HG02759 (cell line): ENCODE measurements at regions not wholly inside any gene's neighbourhood (a gene's known extent, or its start where the extent isn't known, plus 50 kb on each side); places are given as distances from the start of the nearest gene placed in this dataset.
"Not testable (repeated sequence)": the region's sequence is repeated elsewhere in the genome, so short reads cannot be mapped to it uniquely, and the experiment has no call there.

Experiments
- ATAC-seq: cut with Tn5 transposase; IDR thresholded peaks from one replicate; pipeline ENCODE4 v1.9.1; 2021; ENCODE audit warnings: mild to moderate bottlenecking, moderate library complexity; ENCODE audit not compliant: unreplicated experiment

DNA sequence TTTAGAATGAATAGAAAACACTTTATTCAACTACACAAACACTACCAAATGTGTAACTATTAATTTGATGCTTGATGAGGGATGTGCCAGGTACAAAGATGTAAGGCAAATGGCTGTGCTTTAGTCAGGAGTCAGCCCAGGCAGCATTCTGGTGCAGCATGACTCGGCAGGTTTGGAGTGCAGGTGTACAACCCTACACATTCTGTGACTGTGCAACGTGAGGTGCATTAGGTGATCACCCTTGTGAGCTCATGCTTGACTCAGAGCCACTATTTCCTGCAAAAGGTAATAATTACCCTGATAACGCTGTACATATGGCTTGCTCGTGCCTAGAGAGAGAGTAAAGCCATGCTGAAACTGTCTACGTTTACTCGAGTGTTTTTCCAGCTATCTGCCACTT is 288.7 kb upstream of the DSEL start:
- no peak for ATAC-seq

DNA sequence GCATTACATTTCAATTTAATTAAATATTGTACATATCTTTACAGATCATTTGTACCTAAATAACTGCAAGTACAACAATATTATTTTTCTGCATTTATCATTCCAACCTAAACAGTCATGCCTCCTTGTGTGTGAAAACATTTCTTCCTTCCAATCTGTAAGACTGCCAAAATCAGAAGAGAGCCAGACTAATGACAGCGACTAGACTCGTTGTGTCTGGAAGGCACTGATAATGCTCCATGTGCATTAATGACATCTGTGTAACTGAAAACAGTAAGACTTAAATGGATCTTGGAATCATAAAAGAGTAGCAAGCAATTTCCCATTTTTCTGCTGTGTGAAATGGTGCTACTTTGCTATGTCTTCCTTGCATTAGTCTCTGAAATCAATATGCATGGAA is 278.0 kb upstream of the DSEL start:
- no peak for ATAC-seq

DNA sequence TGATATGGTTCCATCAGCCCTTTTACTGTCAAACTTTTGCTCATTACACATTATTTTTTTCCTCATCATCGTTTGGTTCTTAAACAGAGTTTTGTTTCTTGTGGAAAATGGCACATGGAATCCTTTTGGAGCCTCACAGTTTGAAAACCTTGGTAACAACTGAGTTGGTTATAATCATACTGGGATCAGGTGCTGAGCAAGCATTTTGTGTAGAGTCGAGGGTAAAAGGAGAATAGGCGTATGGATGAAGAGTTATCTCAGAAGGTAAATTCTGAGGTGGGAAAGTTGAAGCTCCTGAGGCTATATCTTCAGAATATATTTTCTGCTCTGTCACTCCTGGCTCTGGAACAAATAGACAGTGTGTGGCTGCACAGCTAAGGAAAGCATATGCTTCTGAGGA is 274.0 kb upstream of the DSEL start:
- no peak for ATAC-seq

DNA sequence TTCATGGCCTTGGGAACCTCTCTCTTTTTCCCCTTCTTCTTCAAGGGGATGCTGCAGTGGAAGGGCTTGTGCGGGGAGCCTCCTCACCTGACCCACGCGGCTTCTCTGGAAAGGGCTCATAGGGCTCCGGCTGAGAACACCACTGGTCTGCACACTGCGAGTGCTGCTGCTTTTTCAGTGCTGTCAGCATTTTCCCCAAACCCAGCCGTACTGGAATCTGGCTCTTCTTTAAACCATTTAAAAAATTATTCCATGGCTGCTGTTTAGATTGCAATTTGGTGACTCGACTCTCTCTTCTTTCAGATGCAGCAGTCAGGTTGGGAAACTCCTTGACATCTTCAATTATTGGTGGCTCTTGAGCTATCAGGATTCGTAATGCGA is 272.6 kb upstream of the DSEL start:
- ATAC-seq: no peak

DNA sequence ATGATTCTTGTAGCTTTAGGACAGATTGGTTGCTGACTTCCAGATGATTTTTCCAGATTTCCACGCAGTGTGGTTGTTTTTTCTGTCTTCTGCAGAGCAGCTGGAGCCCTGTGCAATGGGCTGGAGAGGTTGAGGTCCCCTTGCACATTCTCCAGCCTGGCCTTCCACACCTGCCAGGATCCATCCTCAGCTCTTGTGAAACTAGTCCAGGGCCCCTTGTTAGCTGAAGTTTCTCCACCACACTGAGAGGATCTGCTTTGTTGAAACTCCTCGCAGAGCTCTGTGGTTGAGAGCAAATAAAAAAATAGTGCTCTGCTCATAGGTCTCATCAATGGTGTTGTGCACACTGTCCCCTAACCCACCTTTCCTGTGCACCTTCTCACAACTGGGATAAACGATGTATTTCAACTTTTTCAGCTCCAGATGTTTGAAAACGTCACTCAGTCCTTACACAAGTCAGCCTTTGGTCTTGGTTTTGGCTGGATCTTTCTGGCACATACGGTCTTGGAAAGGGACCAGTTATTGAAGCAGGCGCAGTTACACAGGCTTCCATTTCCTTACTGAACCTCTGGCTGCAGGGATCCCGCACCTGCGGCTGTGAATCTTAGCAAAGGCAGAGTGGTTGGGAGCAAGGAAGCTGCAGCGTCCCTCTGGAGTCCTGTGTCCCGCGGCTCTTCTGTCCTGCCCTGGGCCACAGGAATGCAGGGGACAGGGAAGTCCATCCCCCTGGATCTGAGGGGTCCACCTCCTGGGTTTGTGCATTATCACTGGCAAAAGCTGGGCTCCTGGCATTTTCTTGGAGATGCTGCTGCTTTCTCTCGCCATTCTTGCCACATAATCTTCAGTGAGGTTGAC is 272.0 kb upstream of the DSEL start:
- ATAC-seq: no peak

DNA sequence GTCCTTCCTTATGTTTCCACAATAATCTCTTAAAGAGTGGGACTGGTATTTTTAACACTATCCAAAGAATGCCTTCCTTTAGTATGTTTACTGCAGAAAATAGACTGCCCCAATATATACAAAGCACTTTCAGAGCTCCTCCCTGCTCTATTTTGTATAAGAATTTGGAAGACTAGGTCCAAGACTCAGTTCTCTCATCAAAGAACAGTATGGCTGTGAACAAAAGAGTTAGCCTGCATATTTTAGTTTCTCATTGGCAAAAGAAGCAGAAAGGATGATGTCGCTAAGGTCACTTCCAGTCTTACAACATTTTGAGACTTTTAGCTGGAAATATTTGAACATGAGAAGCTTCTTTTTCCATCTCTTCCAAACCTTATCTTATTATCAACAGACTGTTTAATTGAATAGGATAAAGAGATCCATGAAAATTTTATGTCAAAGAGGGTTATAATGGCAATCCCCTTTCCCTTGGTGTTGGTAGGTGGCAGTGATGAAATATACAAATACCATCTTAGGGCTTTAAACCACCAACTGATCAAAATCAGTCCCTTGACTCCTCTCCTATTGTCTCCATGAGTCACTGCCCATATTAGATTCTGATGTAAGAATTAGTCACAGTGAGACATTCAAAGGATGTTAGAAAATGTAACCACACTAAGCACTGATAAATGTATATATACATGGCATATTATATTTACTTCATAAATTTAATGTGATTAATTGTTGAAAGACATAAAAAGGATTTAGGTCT is 266.9 kb upstream of the DSEL start:
- ATAC-seq: no peak

DNA sequence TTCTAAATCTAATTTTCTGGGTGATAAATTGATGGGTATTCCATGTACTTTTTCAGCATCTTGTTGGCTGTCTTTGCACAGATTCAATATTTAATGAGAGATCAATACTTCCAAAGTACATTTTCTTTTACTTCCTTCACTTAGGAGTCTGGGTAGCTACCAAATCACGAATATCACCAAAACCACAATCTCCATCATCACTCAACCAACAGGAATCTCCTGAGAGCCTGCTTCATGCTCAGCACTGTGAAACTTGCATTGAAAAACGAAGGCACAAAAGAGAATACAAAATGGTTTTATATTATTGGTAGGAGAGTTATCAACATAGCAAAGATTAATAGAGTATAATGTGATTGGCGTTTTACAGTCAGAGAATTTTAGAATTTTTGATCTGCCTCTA is 261.5 kb upstream of the DSEL start:
- no peak for ATAC-seq

DNA sequence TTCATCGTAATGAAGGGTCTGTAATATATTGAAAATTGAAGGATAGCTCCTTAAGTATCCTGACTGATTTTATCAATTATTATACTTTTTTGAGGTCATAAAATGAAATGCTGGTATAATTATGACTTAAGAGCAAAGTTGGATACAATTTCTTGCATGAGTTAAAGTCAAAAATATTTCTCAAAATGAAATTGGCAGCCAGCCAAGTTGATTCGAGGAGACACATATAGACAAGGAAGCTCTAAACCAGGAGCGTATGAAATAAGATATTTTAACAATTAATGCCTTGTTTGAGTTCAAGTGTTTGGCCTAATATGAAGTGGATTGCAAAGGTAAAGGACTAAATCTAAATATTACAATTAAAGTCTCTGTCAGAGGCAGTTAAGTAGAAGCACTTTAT is 260.4 kb upstream of the DSEL start:
- ATAC-seq: no peak

DNA sequence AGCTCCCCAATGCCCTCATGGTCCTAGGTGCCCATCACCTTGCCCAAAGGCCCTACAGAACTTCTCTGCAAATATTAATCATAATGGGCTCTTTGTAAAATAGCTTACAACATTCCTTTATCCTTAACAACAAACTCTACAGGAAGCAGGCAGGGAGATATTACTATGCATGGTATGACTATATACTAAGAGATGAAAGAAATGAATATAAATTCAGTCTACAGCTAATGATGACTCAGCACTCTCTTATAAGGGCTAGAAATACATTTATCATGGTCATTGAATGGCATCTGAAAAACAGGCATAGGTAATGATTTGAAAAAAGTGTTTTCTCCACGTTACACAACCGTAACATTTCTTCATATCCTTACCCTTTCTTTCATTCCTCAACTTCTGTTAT is 254.8 kb upstream of the DSEL start:
- ATAC-seq: no peak

DNA sequence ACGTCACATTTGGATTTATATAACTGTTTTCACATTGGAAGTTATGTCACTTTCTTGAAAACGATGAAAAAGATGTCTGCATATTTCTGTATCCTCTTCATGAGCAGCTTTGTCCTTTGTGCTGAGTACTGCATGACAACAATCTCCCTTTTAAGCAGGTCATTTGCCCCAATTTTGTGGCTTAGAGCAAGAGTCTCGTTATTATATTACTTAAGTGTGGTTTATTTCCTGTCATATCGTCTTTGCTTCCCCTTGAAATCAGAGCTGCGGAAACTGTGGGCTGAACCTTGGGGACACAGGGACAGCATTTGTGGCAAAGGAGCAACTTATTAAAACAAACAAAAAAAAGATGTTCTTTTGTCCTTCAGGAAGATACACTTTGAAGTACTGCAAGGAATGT is 254.0 kb upstream of the DSEL start:
- no peak for ATAC-seq

DNA sequence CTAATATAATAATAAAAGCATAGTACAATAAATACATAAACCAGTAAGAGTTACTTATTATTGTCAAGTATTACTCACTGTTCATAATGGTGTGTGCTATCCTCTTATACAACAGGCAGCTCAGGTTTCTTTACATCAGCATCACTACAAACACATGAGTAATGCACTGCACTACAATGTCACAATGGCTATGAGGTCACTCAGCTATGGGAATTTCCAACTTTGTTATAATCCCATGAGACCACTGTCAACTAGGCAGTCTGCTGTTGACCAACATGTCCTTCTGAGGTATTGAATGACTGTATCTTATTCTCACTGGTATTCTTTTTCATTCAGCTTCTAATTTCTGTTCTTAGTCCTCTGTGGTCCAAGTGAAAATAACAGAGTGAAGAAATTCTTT is 250.4 kb upstream of the DSEL start:
- ATAC-seq: peak; percentile 82

DNA sequence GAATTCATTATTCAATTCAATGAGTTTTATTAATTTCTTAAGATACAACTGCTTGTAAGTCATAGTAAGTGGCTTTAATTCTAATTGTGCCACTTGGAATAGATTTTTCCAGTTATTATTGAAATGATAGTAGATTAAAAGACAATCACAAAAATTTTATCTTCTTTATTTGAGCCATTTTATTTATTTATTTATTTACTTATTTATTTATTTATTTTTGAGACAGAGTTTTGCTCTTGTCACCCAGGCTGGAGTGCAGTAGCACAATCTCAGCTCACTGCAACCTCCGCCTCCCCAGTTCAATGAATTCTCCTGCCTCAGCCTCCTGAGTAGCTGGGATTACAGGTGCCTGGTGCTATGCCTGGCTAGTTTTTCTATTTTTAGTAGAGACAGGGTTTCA is 235.7 kb upstream of the DSEL start:
- ATAC-seq: not testable (repeated sequence)

DNA sequence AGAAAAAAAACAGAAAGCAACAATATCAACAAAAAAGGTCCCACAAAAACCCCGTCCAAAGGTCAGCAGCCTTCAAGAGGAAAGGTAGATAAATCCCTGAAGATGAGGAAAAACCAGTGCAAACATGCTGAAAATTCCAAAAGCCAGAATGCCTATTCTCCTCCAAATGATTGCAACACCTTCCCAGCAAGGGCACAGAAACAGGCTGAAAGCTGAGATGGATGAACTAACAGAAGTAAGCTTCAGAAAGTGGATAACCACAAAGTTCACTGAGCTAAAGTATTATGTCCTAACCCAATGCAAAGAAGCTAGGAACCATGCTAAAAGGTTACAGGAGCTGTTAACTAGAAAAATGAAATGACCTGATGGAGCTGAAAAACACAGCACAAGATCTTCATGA is 226.4 kb upstream of the DSEL start:
- no peak for ATAC-seq

DNA sequence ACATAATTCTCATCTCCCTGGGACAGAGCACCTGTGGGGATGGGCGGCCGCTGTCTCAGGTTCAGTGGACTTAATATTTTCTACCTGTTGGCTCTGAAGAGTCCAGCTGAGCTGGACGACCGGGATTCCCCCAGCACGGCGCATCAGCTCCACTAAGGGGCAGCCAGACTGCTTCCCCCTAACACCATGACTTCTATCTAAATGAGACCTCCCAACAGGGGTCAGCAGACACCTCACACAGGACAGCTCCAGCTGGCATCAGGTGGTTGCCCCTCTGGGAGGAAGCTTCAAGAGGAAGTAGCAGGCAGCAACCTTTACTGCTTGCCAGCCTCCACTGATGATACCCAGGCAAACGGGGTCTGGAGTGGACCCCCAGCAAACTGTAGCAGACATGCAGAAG is 226.0 kb upstream of the DSEL start:
- no peak for ATAC-seq

DNA sequence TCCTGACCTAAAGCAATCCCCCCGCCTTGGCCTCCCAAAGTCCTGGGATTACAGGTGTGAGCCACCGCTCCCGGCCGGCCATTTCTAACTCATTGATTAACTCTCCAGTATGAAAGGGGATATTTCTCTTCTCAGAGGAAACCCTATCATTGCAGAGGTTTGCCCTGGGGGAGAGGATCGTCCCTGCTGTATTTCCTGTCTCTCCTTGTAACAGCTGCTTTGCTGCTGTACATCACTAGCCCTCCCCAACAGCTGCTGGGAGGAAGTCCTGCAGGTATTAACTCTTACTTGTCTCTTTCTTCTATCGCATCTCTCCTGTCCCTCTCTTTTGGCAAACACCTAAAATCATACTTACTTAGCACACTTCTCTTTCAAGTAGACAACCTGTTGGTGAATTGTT is 219.0 kb upstream of the DSEL start:
- ATAC-seq: no peak

DNA sequence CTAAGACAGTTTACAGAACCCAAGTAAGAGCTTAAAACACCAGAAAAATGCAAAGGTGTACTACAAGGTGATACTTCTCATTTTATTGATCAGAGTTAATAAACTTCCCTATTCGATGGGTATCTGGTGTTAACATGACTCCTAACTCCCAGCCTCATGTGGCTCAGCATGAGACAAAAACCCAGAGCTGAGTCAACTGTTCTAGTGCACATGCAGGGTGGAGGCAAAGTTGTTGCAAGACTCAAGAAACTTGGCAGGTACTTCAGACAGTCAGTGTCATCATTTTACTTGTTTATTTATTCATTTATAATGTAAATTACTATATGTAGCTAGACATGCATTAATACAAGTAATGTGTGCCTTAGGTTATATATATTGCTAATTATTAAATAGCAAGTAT is 216.6 kb upstream of the DSEL start:
- ATAC-seq: no peak

DNA sequence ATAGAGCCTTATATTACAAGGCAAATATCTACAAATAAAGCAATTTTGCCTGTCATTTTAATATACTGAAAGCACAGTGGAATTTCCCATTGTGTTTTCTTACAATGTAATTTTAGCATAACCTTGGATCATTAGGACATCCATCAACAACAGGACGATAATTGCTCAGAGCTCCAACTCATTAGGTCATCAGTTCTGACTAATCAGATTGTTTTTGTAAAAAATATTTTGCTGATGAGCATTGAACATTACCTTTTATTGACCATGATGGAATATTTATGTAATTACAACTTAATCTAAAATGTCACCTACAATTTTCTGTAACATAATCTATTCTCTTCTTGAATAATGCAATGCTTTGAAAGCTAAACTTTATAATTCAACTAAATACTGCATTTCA is 215.3 kb upstream of the DSEL start:
- no peak for ATAC-seq

DNA sequence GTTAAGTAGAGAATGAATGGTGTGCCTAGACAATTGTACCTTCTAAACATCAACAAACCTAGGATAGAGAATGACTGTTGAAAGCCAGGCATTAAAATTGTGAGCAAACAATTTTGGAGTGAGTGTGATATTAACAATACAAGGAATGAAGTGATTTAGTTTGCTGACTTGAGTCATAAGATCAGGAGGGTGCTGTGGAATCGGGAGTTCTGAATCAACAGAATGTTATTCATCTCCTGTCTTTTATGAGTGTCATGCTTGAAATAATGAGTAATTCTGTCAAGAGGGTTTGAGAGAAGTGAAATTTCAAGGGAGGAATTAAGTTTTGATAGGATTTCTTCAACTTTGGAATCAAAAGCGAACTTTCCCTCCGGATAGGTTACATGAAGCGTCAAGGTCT is 214.4 kb upstream of the DSEL start:
- no peak for ATAC-seq

DNA sequence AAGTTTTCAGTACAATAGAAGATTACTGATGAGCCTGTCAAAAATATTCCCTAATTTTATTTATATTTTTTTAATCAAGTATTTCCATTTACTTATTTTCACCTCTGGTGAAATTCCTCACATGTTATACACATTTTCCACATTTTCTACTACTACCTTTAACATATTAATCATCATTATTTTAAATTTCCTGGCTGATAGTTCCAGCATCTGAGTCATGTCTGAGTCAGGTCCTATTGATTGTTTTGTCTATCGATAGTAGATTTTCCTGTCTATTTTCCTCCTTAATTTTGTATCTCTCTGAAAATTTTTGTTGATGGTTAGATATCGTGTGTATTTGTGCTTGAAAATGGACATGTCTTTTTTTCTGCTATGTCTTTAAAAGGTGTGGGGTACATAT is 211.8 kb upstream of the DSEL start:
- ATAC-seq: no peak

DNA sequence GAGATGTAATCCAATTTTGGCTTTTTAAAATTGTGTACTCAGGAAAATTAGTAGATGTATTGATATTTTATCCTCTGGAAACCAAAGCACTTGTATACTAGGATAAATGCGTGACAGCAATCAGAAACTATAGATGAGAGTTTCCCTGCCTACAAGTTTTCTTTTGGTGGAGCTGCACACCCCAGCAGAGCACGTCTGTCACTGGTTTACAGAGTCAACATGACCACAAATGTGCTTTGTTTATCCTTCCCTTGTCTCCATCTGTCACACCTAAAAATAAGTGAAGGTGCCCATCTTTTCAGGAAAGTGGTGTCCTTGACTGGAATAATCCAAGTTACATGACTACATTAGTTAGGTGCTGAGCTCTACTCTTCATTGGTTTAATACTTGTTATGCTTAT is 210.4 kb upstream of the DSEL start:
- ATAC-seq: no peak

DNA sequence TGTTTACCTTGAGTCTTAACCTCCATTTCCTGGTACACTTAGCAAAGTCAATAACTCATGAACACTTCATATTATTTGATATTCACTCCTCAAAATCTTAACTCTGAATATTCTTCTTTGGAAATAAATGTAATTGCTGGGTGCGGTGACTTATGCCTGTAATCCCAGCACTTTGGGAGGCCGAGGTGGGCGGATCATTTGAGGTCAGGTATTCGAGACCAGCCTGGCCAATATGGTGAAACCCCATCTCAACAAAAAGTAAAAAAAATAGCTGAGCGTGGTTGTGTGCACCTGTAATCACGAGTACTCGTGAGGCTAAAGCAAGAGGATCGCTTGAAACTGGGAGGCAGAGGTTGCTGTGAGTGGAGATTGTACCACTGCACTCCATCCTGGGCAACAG is 201.3 kb upstream of the DSEL start:
- no peak for ATAC-seq

DNA sequence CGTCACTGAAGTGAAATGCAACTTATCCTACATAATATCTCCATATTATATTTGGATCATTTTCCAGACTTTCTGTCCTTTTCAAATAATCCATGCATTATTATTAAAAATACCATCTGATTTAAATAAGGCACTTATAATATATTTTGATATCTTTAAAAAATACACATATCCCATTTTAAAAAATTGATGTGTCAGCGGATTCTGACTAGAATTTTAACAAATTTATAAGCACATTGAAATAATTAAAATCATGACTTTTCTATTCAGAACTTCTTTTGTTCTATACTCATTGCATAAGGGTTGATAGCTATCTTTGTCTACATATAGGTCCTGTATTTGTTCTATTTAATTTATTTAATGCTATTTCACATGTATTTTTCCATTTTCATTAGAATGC is 199.0 kb upstream of the DSEL start:
- no peak for ATAC-seq

DNA sequence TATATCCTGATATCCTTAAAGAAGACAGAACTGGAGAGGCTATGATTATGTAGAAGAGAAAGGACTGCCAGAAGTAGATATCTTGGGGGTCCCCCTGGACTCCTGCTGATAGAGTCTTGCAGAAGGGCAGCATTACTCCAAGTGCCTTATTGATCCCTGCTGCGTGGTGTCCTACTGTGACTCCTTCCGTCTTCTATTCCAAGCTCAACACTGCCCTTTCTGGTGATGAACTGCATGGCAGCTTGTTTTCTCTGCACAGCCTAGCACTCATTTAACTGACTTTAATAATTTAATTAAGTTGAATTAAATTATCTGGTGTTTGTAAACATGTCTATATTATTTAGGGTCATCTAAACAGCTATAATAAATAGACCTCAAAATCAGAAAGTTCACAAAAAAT is 194.1 kb upstream of the DSEL start:
- ATAC-seq: no peak
